Kidney (tissue), 13 donors: ENCODE measurements at regions not wholly inside any gene's neighbourhood (a gene's known extent, or its start where the extent isn't known, plus 50 kb on each side); places are given as distances from the start of the nearest gene placed in this dataset.

Source experiments
- DNase-seq, 5 donors: peaks; one replicate each; pipeline ENCODE4 v3.0.0-alpha.2; 2013 to 2020
- FAIRE-seq: peaks from 2 replicates; lab custom pipeline; 2012; peaks lifted over from hg19 to GRCh38; lab: Jason Lieb, UNC
- H3K27ac ChIP-seq, 2 donors: one replicate each; pipeline ENCODE4 v1.7.0; 2013; ENCODE audit warnings: low read depth in 2 of 2, low read length in 2 of 2, inconsistent platforms in 1 of 2
- H3K27me3 ChIP-seq: one replicate; pipeline ENCODE4 v1.7.1; 2013; ENCODE audit warnings: low read length, inconsistent platforms; ENCODE audit not compliant: control insufficient read depth, insufficient read depth
- H3K36me3 ChIP-seq, 3 donors: one replicate each; pipeline versions ENCODE4 v1.7.0 to v1.7.1; 2013; ENCODE audit warnings: low read length in 3 of 3, control low read depth in 1 of 3, inconsistent platforms in 1 of 3; ENCODE audit not compliant: insufficient read depth in 3 of 3, control insufficient read depth in 2 of 3
- H3K4me1 ChIP-seq, 3 donors: one replicate each; pipeline versions ENCODE4 v1.7.0 to v1.7.1; 2013; ENCODE audit warnings: low read length in 3 of 3, inconsistent platforms in 1 of 3, low read depth in 1 of 3; ENCODE audit not compliant: control insufficient read depth in 2 of 3, insufficient read depth in 2 of 3
- H3K4me3 ChIP-seq, 3 donors: one replicate each; pipeline versions ENCODE4 v1.7.0 to v1.8.1; 2013; ENCODE audit warnings: low read length in 3 of 3, control low read depth in 1 of 3, inconsistent platforms in 1 of 3
- H3K9ac ChIP-seq, 3 donors: one replicate each; pipeline versions ENCODE4 v1.7.0 to v1.7.1; 2013; ENCODE audit warnings: low read length in 3 of 3, control low read depth in 1 of 3, inconsistent platforms in 1 of 3
- H3K9me3 ChIP-seq, 3 donors: one replicate each; pipeline versions ENCODE4 v1.7.0 to v1.7.1; 2013; ENCODE audit warnings: low read length in 3 of 3, control low read depth in 1 of 3, inconsistent platforms in 1 of 3; ENCODE audit not compliant: control insufficient read depth in 2 of 3, insufficient read depth in 1 of 3
- intact Hi-C: fragments of 100-400 bp; cut with DNase I; formaldehyde crosslinking; loops from one replicate; pipeline ENCODE4 v1.11.1; 2022
- TF ChIP-seq, protein P1 (sequence below): IDR thresholded peaks from 3 replicates; pipeline ENCODE4 v1.5.1; 2012; ENCODE audit warnings: mild to moderate bottlenecking, moderate library complexity, borderline replicate concordance; ENCODE audit not compliant: insufficient read depth; ENCODE audit errors: extremely low read depth
- donor health status: control.
- donor health status: control.
- donor health status: control.
- donor health status: control.
- donor health status: control.
- donor health status: DM: yes; HTN: yes; CAD: no.
- donor health status: Normal renal cell carcinoma (clear cell type).

DNA sequence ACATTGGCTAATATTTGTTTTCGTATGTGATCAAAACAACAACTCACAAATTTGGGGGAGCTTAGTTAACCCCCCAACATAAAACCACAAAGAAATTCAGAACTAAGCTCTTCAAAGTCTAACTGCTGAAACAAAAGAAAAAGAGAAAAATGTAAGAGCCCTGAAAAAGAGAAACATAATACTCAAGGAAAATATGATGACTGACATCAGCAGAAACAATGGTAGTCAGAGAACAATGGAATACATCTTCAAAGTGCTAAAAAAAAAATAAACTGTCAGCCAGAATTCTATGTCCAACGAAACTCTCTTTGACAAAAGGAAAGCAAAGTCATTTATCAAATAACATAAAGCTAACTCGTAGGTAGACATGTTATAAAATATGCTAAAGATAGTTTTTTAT lies 566.3 kb upstream of the GRAMD2B start:
- TF ChIP-seq, protein P1, sequence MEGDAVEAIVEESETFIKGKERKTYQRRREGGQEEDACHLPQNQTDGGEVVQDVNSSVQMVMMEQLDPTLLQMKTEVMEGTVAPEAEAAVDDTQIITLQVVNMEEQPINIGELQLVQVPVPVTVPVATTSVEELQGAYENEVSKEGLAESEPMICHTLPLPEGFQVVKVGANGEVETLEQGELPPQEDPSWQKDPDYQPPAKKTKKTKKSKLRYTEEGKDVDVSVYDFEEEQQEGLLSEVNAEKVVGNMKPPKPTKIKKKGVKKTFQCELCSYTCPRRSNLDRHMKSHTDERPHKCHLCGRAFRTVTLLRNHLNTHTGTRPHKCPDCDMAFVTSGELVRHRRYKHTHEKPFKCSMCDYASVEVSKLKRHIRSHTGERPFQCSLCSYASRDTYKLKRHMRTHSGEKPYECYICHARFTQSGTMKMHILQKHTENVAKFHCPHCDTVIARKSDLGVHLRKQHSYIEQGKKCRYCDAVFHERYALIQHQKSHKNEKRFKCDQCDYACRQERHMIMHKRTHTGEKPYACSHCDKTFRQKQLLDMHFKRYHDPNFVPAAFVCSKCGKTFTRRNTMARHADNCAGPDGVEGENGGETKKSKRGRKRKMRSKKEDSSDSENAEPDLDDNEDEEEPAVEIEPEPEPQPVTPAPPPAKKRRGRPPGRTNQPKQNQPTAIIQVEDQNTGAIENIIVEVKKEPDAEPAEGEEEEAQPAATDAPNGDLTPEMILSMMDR: no peak
- Histone ChIP-seq H3K36me3 (no peaks in the 10 kb centered on the region), H3K4me1 (no peaks in the 10 kb centered on the region), H3K4me3 (no peak overlapping the region), H3K27ac (no peak overlapping the region), H3K9me3 (no peaks in the 10 kb centered on the region), H3K27me3 (no peaks in the 10 kb centered on the region), H3K9ac (no peak overlapping the region)
- FAIRE-seq: no peak
- intact Hi-C loops: no loop called here
- DNase-seq: no peak

DNA sequence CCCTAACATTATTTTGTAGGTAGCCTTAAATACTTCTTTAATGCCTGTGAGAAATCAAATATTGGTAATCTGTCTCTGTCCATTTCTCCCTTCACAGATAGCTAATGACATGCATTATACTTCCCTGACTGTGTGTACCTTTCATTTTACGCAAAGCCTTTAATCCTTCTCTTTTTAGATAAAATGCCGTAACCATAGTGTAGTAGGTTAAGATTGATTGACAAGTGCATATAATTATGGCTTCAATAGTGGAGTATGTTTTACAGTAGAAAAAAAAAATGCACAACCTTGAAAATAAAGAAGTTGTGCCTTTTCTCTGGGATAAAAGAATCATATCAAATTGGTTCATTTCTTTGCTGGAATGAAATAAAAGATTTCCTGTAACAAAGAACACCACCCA lies 559.6 kb upstream of the GRAMD2B start:
- Histone ChIP-seq H3K27me3 (no peaks in the 10 kb centered on the region), H3K36me3 (no peaks in the 10 kb centered on the region), H3K4me3 (no peak overlapping the region), H3K27ac (no peak overlapping the region), H3K4me1 (no peaks in the 10 kb centered on the region), H3K9me3 (no peaks in the 10 kb centered on the region), H3K9ac (no peak overlapping the region)
- FAIRE-seq (no peak), DNase-seq (no peak)
- intact Hi-C loops: no loop called here
- TF ChIP-seq, protein P1: no peak

DNA sequence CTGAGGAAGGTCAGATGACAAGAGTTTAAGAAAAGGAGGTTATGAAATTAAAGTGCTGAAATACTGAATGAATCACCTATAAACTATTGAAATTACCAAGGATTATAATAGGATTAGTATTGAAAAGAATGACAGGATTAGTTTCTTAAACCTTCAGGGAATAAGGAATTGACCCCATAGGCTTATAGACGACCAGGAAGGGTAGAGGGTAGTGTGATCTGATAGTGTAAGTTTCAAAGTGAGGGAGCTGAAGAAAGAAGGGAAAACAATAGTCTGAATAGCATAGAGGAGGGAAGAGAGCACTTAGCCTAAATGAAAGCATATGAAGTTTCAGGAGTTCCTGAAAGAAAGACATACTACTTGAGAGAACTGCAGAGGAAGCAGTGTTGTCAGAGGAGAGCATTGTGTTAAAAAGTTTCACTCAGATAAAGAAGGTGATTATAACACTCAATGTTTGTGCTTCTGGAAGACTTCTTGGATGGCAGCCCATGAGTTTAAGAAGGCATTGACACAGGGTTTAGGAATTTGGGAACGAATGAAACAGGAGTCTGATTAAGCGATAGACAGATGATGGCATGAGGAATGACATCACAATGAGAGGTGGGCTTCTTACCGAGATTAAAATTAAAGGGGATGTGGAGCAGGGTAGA lies 557.9 kb upstream of the GRAMD2B start:
- FAIRE-seq: no peak
- no peak overlapping the region for H3K4me3 ChIP-seq
- DNase-seq: no peak
- no peaks in the 10 kb centered on the region for H3K36me3 ChIP-seq
- no peaks in the 10 kb centered on the region for H3K27me3 ChIP-seq
- H3K27ac ChIP-seq: no peak overlapping the region
- TF ChIP-seq, protein P1: no peak
- intact Hi-C loops: no loop called here
- no peaks in the 10 kb centered on the region for H3K4me1 ChIP-seq
- H3K9me3 ChIP-seq: no peaks in the 10 kb centered on the region
- H3K9ac ChIP-seq: no peak overlapping the region

DNA sequence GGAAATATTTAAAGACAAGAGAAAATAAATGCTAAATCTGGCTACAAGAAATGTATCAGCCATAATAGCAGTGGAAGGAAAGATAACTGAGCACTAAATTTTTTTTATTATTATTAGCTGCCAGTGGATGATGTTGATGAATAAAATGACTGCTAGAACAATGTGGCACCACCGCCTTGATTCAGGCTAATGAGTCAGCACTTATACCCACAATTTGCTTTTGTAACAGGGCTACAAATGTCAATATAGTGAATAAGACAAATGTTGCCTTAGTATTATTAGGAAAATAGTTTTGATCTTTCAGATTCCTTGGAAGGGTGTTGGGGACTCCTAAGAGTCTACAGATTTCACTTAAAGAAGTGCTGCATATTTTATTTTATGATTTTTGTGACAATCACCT lies 555.2 kb upstream of the GRAMD2B start:
- Histone ChIP-seq H3K27ac (no peak overlapping the region), H3K9me3 (peaks cover 0 to 2% (median 0%) of the 10 kb centered on the region in 3 donors), H3K9ac (no peak overlapping the region), H3K36me3 (no peaks in the 10 kb centered on the region), H3K4me1 (no peaks in the 10 kb centered on the region), H3K4me3 (no peak overlapping the region), H3K27me3 (no peaks in the 10 kb centered on the region)
- DNase-seq (no peak), FAIRE-seq (no peak)
- TF ChIP-seq, protein P1: no peak
- intact Hi-C loops: no loop called here
